ENCODE measurements at regions not wholly inside any gene's neighbourhood (a gene's known extent, or its start where the extent isn't known, plus 50 kb on each side); places are given as distances from the start of the nearest gene placed in this dataset.

- TF ChIP-seq, protein P1, sequence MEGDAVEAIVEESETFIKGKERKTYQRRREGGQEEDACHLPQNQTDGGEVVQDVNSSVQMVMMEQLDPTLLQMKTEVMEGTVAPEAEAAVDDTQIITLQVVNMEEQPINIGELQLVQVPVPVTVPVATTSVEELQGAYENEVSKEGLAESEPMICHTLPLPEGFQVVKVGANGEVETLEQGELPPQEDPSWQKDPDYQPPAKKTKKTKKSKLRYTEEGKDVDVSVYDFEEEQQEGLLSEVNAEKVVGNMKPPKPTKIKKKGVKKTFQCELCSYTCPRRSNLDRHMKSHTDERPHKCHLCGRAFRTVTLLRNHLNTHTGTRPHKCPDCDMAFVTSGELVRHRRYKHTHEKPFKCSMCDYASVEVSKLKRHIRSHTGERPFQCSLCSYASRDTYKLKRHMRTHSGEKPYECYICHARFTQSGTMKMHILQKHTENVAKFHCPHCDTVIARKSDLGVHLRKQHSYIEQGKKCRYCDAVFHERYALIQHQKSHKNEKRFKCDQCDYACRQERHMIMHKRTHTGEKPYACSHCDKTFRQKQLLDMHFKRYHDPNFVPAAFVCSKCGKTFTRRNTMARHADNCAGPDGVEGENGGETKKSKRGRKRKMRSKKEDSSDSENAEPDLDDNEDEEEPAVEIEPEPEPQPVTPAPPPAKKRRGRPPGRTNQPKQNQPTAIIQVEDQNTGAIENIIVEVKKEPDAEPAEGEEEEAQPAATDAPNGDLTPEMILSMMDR (IDR thresholded peaks at IDR 0.05): no peak
Measured at GRCh38 chr9:1332156-1332555, 282.0 kb downstream of the DMRT2 start.

DNA sequence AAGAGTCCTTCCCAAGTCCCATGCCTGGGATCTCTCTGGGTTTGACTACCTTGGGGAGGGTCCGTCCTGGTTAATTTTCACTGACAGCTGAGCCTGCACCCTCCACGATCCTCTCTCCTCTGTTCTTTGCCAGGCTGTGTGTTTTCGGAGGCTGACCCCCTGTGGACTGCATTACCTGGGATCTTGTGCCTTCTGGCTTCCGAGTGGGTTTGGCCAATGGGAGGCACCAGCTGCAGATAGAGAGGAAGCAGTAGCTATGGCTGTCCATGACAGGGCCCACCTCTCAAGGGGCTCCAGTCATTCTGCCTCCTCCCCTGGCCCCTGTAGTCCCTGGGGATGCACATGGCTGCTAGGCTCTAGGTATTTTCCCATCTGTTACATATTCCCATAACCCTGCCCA is 285.0 kb downstream of the DMRT2 start:
- H3K36me3 ChIP-seq (ENCODE audit: insufficient read depth in 1 of 2, low read depth in 1 of 2): no peaks in the 10 kb centered on the region
- intact Hi-C loops (cut with DNase I): no loop called here
- H3K4me1 ChIP-seq: no peaks in the 10 kb centered on the region
- no peak overlapping the region for H3K27ac ChIP-seq
- no peak for DNase-seq
- no peaks in the 10 kb centered on the region for H3K9me3 ChIP-seq
- H3K27me3 ChIP-seq (ENCODE audit: insufficient read depth in 3 of 3, low read length in 2 of 3): no peaks in the 10 kb centered on the region
- ATAC-seq: no peak
- TF ChIP-seq, protein P1 (IDR thresholded peaks at IDR 0.05): no peak
- 85 to 88% (median 88%) methylated on average over 4 of the region's 4 CpGs for WGBS, 3 donors
- no peak overlapping the region for H3K4me3 ChIP-seq

More at GRCh38 chr9:1332156-1332555, 282.0 kb downstream of the DMRT2 start:
- intact Hi-C loops (cut with DNase I): no loop called here
- H3K4me1 ChIP-seq: no peaks in the 10 kb centered on the region
- no peaks in the 10 kb centered on the region for H3K9me3 ChIP-seq
- no peak overlapping the region for H3K27ac ChIP-seq
- WGBS, 3 donors: 39 to 58% (median 48%) methylated on average over 3 of the region's 3 CpGs
- ATAC-seq (no peak), DNase-seq (no peak)
- no peaks in the 10 kb centered on the region for H3K36me3 ChIP-seq (ENCODE audit: insufficient read depth in 1 of 2, low read depth in 1 of 2)
- no peak overlapping the region for H3K4me3 ChIP-seq
- no peaks in the 10 kb centered on the region for H3K27me3 ChIP-seq (ENCODE audit: insufficient read depth in 3 of 3, low read length in 2 of 3)

DNA sequence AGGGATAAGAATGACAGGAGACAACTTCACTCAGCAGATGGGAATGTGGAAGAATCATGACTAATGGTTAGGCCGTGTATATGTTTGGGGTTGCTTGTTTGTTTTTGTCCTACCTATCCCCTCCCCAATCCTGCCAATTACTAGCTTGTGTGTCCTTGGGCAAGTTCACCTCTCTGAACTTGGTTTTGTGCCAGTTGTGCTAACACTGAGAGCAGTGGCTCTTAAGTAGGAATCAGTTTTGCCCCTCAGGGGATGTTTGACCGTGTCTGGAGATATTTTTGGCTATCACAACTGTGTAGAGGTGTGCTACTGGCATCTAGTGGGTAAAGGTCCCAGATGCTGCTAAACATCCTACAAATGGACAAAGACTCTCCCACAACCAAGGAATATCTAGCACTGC is 287.0 kb downstream of the DMRT2 start:
- Histone ChIP-seq H3K4me3 (no peak overlapping the region), H3K27ac (no peak overlapping the region), H3K27me3 (ENCODE audit: insufficient read depth in 3 of 3, low read length in 2 of 3) (no peaks in the 10 kb centered on the region), H3K4me1 (no peaks in the 10 kb centered on the region), H3K9me3 (no peaks in the 10 kb centered on the region), H3K36me3 (ENCODE audit: insufficient read depth in 1 of 2, low read depth in 1 of 2) (no peaks in the 10 kb centered on the region)
- intact Hi-C loops (cut with DNase I): no loop called here
- TF ChIP-seq, protein P1 (IDR thresholded peaks at IDR 0.05): no peak
- 36 to 47% (median 39%) methylated on average over 2 of the region's 2 CpGs for WGBS, 3 donors
- DNase-seq (no peak), ATAC-seq (no peak)

DNA sequence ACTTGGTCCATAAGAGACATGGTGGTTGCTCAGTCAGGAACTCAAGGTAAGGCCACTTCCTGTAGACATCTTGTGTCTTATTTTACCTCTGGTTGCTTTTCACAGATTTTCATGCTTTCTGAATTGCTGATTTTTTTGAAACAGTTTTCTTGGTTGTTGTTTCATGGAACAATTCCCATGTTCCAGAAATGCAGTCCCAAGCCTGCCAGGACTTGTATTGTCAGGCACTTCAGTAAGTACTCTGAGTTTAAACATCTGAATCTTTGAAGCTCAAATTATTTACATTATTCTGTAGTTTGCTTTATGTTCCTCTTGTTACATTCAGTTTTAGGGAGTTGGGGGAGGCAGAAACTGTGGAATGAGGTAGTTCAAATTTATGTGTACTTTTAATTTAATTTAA is 290.2 kb downstream of the DMRT2 start:
- no peaks in the 10 kb centered on the region for H3K4me1 ChIP-seq
- TF ChIP-seq, protein P1 (IDR thresholded peaks at IDR 0.05): no peak
- H3K27ac ChIP-seq: no peak overlapping the region
- ATAC-seq (no peak), DNase-seq (no peak)
- H3K36me3 ChIP-seq (ENCODE audit: insufficient read depth in 1 of 2, low read depth in 1 of 2): no peaks in the 10 kb centered on the region
- intact Hi-C loops (cut with DNase I): no loop called here
- H3K27me3 ChIP-seq (ENCODE audit: insufficient read depth in 3 of 3, low read length in 2 of 3): no peaks in the 10 kb centered on the region
- no peaks in the 10 kb centered on the region for H3K9me3 ChIP-seq
- no peak overlapping the region for H3K4me3 ChIP-seq

DNA sequence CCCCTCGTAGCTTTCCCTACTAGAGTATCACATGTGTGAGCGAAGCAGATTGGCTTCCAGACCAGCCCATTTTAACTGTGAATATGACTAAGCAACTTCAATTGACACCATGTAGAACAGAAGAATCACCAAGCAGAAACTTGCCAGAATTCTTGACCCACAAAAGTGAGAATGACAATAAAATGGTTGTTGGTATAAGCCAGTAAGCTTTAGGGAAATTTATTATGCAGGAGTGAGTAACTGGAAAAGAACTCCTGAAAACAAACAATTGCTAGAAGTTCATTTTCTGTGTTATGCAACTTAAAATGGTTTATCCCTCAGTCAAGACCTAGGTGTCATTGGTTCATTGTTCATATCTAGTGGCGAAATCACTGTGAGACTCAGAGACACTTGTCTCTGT is 303.1 kb downstream of the DMRT2 start:
- no peaks in the 10 kb centered on the region for H3K9me3 ChIP-seq
- TF ChIP-seq, protein P1 (IDR thresholded peaks at IDR 0.05): no peak
- H3K27ac ChIP-seq: no peak overlapping the region
- no peaks in the 10 kb centered on the region for H3K4me1 ChIP-seq
- H3K36me3 ChIP-seq (ENCODE audit: insufficient read depth in 1 of 2, low read depth in 1 of 2): no peaks in the 10 kb centered on the region
- H3K4me3 ChIP-seq: no peak overlapping the region
- no peaks in the 10 kb centered on the region for H3K27me3 ChIP-seq (ENCODE audit: insufficient read depth in 3 of 3, low read length in 2 of 3)
- intact Hi-C loops (cut with DNase I): no loop called here
- no peak for ATAC-seq
- no peak for DNase-seq
- 65 to 81% (median 71%) methylated on average over 3 of the region's 3 CpGs for whole genome bisulfite sequencing, 3 donors
